Esophagus squamous epithelium (tissue), 4 donors: ENCODE measurements at regions not wholly inside any gene's neighbourhood (a gene's known extent, or its start where the extent isn't known, plus 50 kb on each side); places are given as distances from the start of the nearest gene placed in this dataset.

Experiments
- POLR2A ChIP-seq, 4 donors: fragments of 450-650 bp; IDR thresholded peaks; one replicate each; pipeline ENCODE4 v1.6.1; 2017; ENCODE audit warnings: antibody characterized with exemption in 4 of 4, mild to moderate bottlenecking in 4 of 4, moderate library complexity in 3 of 4
- TF ChIP-seq, protein P1 (sequence below), 6 experiments: fragments of 450-650 bp in 4 of 6; fragments of 200-600 bp in 2 of 6; sonication (generic) in 2 of 6; IDR thresholded peaks; one replicate each; pipeline ENCODE4 v1.5.1; 2016 to 2019; ENCODE audit warnings: antibody characterized with exemption in 6 of 6, mild to moderate bottlenecking in 4 of 6, moderate library complexity in 4 of 6

DNA sequence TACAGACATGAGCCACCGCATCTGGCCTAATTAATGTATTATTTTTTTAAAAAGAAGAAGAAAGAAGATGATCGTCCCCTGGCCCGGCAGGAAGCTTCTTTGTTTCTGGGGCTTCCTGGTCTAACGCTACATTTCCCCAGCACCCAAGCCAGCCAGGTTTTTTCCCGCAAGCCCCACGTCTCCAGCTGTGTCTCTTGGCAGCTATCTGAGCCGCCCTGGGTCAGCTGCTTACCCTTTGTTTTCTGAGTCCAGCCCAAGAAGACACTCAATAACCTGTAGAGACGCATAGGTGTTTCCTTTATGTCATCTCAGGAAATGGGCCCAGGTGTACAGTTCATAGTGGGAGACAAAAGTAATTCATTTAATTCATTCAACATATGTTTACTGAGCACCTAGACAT lies 110.2 kb downstream of the MTPAP start:
- TF ChIP-seq, protein P1, sequence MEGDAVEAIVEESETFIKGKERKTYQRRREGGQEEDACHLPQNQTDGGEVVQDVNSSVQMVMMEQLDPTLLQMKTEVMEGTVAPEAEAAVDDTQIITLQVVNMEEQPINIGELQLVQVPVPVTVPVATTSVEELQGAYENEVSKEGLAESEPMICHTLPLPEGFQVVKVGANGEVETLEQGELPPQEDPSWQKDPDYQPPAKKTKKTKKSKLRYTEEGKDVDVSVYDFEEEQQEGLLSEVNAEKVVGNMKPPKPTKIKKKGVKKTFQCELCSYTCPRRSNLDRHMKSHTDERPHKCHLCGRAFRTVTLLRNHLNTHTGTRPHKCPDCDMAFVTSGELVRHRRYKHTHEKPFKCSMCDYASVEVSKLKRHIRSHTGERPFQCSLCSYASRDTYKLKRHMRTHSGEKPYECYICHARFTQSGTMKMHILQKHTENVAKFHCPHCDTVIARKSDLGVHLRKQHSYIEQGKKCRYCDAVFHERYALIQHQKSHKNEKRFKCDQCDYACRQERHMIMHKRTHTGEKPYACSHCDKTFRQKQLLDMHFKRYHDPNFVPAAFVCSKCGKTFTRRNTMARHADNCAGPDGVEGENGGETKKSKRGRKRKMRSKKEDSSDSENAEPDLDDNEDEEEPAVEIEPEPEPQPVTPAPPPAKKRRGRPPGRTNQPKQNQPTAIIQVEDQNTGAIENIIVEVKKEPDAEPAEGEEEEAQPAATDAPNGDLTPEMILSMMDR (IDR thresholded peaks at IDR 0.05) = no peak
- no peak for TF ChIP-seq POLR2A (IDR thresholded peaks at IDR 0.05)
